Gastroesophageal sphincter (tissue), 3 donors: ENCODE measurements at regions not wholly inside any gene's neighbourhood (a gene's known extent, or its start where the extent isn't known, plus 50 kb on each side); places are given as distances from the start of the nearest gene placed in this dataset.

ENCODE experiments used
- CTCF ChIP-seq, 4 experiments: fragments of 200-600 bp in 2 of 4; fragments of 450-650 bp in 2 of 4; sonication (generic) in 1 of 4; IDR thresholded peaks; one replicate each; pipeline ENCODE4 v1.5.1; 2017 to 2019; ENCODE audit warnings: antibody characterized with exemption in 4 of 4, mild to moderate bottlenecking in 2 of 4, moderate library complexity in 2 of 4
- EP300 ChIP-seq: sonication (generic); formaldehyde crosslinking; IDR thresholded peaks from one replicate; pipeline ENCODE4 v1.6.1; 2017; ENCODE audit warnings: antibody characterized with exemption, mild to moderate bottlenecking
- POLR2A ChIP-seq, 2 donors: fragments of 450-650 bp; IDR thresholded peaks; one replicate each; pipeline ENCODE4 v1.6.1; 2017; ENCODE audit warnings: antibody characterized with exemption in 2 of 2, mild to moderate bottlenecking in 2 of 2, moderate library complexity in 1 of 2
- POLR2AphosphoS5 ChIP-seq: sonication (generic); formaldehyde crosslinking; IDR thresholded peaks from one replicate; pipeline ENCODE4 v1.6.1; 2017; ENCODE audit warnings: antibody characterized with exemption

GRCh38 chr17:17420082-17420481 lies 56.7 kb upstream of the MED9 start:
- TF ChIP-seq CTCF (IDR thresholded peaks at IDR 0.05), result no peak
- no peak for TF ChIP-seq EP300
- TF ChIP-seq POLR2A (IDR thresholded peaks at IDR 0.05), result no peak
- no peak for TF ChIP-seq POLR2AphosphoS5
